ENCODE measurements at regions not wholly inside any gene's neighbourhood (a gene's known extent, or its start where the extent isn't known, plus 50 kb on each side); places are given as distances from the start of the nearest gene placed in this dataset.
A peak's percentile ranks its signal among the peaks of the same experiment; 100 is the strongest.

DNA sequence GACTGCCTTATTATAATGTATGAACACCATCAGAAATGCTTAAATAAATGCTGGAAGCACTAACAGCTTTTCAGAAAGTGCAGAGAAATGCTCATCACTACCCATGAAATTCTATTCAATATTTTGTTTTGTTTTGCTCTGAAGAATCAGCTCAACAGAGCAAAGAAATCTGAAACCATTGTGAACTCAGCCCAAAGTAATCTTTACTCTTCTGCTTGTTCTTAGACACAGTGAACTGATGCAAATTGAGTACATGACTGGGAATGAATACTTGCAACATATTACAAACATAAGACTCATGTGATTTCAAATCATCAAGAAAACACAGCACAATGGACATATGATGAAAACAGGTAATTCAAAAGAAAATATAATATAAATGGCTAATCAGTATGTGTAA is 404.6 kb upstream of the OPRM1 start:
- ATAC-seq: no peak
- TF ChIP-seq TCF4 (CRISPR knock-in tag; IDR thresholded peaks at IDR 0.05; ENCODE audit: borderline replicate concordance) (no peak), ZNF70 (CRISPR knock-in tag; IDR thresholded peaks at IDR 0.05) (no peak), ZNF565 (CRISPR knock-in tag; conservative IDR thresholded peaks at IDR 0.05; ENCODE audit: low read depth) (no peak), TOX (CRISPR knock-in tag; IDR thresholded peaks at IDR 0.05; ENCODE audit: borderline replicate concordance) (no peak), ESRRG (CRISPR knock-in tag; IDR thresholded peaks at IDR 0.05) (no peak), GLIS3 (CRISPR knock-in tag; IDR thresholded peaks at IDR 0.05) (no peak), ZFP30 (CRISPR knock-in tag; IDR thresholded peaks at IDR 0.05) (no peak), ZFP3 (CRISPR knock-in tag; IDR thresholded peaks at IDR 0.05) (no peak)

DNA sequence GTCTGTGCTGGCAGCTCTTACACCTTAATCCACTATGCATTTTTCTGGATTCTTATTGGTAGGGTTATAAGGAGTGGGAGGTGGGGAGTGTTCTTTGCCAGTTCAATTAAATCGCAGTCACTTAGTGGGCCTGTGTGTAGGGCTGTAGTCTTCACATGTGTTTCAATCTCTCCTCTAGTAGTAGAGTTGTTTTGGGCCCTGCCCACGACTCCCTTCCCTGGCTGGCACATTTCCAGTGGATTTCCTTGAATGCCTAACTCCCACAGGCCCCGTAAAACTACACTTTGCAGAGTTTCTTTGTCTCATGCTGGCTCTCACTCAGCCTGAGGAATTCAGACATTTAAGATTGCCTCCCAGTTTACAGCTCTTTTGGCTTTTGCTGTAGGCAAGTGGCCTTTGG is 414.0 kb upstream of the OPRM1 start:
- TF ChIP-seq ZNF70 (CRISPR knock-in tag; IDR thresholded peaks at IDR 0.05) (no peak), ISL1 (CRISPR knock-in tag; IDR thresholded peaks at IDR 0.05) (no peak), ZC3H10 (CRISPR knock-in tag; IDR thresholded peaks at IDR 0.05) (no peak), RARB (CRISPR knock-in tag; IDR thresholded peaks at IDR 0.05) (no peak), PPARA (CRISPR knock-in tag; IDR thresholded peaks at IDR 0.05; ENCODE audit: borderline replicate concordance) (no peak), TOX (CRISPR knock-in tag; IDR thresholded peaks at IDR 0.05; ENCODE audit: borderline replicate concordance) (no peak), SNAI2 (CRISPR knock-in tag; IDR thresholded peaks at IDR 0.05) (no peak), CSDC2 (CRISPR knock-in tag; IDR thresholded peaks at IDR 0.05) (no peak), GLIS3 (CRISPR knock-in tag; IDR thresholded peaks at IDR 0.05) (no peak), BACH2 (CRISPR knock-in tag; IDR thresholded peaks at IDR 0.05; ENCODE audit: borderline replicate concordance) (no peak), TCF4 (CRISPR knock-in tag; IDR thresholded peaks at IDR 0.05; ENCODE audit: borderline replicate concordance) (no peak), ZFP3 (CRISPR knock-in tag; IDR thresholded peaks at IDR 0.05) (no peak), ZFP30 (CRISPR knock-in tag; IDR thresholded peaks at IDR 0.05) (no peak), ARNTL (CRISPR knock-in tag; IDR thresholded peaks at IDR 0.05; ENCODE audit: borderline replicate concordance, low read depth) (no peak)
- TF ChIP-seq, protein P1, sequence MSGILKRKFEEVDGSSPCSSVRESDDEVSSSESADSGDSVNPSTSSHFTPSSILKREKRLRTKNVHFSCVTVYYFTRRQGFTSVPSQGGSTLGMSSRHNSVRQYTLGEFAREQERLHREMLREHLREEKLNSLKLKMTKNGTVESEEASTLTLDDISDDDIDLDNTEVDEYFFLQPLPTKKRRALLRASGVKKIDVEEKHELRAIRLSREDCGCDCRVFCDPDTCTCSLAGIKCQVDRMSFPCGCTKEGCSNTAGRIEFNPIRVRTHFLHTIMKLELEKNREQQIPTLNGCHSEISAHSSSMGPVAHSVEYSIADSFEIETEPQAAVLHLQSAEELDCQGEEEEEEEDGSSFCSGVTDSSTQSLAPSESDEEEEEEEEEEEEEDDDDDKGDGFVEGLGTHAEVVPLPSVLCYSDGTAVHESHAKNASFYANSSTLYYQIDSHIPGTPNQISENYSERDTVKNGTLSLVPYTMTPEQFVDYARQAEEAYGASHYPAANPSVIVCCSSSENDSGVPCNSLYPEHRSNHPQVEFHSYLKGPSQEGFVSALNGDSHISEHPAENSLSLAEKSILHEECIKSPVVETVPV (CRISPR knock-in tag; IDR thresholded peaks at IDR 0.05): no peak
- TF ChIP-seq, protein P2, sequence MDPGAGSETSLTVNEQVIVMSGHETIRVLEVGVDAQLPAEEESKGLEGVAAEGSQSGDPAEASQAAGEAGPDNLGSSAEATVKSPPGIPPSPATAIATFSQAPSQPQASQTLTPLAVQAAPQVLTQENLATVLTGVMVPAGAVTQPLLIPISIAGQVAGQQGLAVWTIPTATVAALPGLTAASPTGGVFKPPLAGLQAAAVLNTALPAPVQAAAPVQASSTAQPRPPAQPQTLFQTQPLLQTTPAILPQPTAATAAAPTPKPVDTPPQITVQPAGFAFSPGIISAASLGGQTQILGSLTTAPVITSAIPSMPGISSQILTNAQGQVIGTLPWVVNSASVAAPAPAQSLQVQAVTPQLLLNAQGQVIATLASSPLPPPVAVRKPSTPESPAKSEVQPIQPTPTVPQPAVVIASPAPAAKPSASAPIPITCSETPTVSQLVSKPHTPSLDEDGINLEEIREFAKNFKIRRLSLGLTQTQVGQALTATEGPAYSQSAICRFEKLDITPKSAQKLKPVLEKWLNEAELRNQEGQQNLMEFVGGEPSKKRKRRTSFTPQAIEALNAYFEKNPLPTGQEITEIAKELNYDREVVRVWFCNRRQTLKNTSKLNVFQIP (CRISPR knock-in tag; IDR thresholded peaks at IDR 0.05; ENCODE audit: borderline replicate concordance, low read depth): no peak
- TF ChIP-seq, protein P3, sequence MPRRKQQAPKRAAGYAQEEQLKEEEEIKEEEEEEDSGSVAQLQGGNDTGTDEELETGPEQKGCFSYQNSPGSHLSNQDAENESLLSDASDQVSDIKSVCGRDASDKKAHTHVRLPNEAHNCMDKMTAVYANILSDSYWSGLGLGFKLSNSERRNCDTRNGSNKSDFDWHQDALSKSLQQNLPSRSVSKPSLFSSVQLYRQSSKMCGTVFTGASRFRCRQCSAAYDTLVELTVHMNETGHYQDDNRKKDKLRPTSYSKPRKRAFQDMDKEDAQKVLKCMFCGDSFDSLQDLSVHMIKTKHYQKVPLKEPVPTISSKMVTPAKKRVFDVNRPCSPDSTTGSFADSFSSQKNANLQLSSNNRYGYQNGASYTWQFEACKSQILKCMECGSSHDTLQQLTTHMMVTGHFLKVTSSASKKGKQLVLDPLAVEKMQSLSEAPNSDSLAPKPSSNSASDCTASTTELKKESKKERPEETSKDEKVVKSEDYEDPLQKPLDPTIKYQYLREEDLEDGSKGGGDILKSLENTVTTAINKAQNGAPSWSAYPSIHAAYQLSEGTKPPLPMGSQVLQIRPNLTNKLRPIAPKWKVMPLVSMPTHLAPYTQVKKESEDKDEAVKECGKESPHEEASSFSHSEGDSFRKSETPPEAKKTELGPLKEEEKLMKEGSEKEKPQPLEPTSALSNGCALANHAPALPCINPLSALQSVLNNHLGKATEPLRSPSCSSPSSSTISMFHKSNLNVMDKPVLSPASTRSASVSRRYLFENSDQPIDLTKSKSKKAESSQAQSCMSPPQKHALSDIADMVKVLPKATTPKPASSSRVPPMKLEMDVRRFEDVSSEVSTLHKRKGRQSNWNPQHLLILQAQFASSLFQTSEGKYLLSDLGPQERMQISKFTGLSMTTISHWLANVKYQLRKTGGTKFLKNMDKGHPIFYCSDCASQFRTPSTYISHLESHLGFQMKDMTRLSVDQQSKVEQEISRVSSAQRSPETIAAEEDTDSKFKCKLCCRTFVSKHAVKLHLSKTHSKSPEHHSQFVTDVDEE (CRISPR knock-in tag; IDR thresholded peaks at IDR 0.05): no peak
- TF ChIP-seq, protein P4, sequence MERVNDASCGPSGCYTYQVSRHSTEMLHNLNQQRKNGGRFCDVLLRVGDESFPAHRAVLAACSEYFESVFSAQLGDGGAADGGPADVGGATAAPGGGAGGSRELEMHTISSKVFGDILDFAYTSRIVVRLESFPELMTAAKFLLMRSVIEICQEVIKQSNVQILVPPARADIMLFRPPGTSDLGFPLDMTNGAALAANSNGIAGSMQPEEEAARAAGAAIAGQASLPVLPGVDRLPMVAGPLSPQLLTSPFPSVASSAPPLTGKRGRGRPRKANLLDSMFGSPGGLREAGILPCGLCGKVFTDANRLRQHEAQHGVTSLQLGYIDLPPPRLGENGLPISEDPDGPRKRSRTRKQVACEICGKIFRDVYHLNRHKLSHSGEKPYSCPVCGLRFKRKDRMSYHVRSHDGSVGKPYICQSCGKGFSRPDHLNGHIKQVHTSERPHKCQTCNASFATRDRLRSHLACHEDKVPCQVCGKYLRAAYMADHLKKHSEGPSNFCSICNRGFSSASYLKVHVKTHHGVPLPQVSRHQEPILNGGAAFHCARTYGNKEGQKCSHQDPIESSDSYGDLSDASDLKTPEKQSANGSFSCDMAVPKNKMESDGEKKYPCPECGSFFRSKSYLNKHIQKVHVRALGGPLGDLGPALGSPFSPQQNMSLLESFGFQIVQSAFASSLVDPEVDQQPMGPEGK (CRISPR knock-in tag; IDR thresholded peaks at IDR 0.05; ENCODE audit: borderline replicate concordance): no peak

DNA sequence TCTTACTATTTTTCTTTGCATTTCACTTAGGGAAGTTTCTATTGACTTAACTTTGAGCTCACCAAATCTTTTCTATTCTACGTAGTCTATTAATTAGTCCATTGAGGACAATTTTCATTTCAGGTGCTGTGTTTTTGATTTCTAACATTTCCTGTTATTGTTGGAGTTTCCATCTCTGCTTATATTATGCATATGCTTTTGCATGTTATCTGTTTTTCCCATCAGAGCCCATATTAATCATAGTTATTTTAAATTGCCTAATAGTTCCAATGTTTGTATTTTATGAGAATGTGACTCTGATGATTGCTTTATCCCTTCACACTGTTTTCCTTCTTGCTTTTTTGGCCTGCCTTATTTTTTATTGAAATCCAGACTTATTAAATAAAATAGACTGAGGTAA is 414.5 kb upstream of the OPRM1 start:
- no peak for ATAC-seq
- TF ChIP-seq, protein P3 (CRISPR knock-in tag; IDR thresholded peaks at IDR 0.05): no peak
- TF ChIP-seq, protein P2 (CRISPR knock-in tag; IDR thresholded peaks at IDR 0.05; ENCODE audit: borderline replicate concordance, low read depth): no peak
- no peak for TF ChIP-seq ZFP30 (CRISPR knock-in tag; IDR thresholded peaks at IDR 0.05)
- TF ChIP-seq ZNF70 (CRISPR knock-in tag; IDR thresholded peaks at IDR 0.05): no peak
- TF ChIP-seq ISL1 (CRISPR knock-in tag; IDR thresholded peaks at IDR 0.05): no peak
- TF ChIP-seq ARNTL (CRISPR knock-in tag; IDR thresholded peaks at IDR 0.05; ENCODE audit: borderline replicate concordance, low read depth): no peak
- no peak for TF ChIP-seq TCF4 (CRISPR knock-in tag; IDR thresholded peaks at IDR 0.05; ENCODE audit: borderline replicate concordance)
- no peak for TF ChIP-seq GLIS3 (CRISPR knock-in tag; IDR thresholded peaks at IDR 0.05)
- TF ChIP-seq, protein P1 (CRISPR knock-in tag; IDR thresholded peaks at IDR 0.05): no peak
- no peak for TF ChIP-seq SNAI2 (CRISPR knock-in tag; IDR thresholded peaks at IDR 0.05)
- TF ChIP-seq RARB (CRISPR knock-in tag; IDR thresholded peaks at IDR 0.05): no peak
- no peak for TF ChIP-seq ZNF8 (CRISPR knock-in tag; IDR thresholded peaks at IDR 0.05)
- TF ChIP-seq BACH2 (CRISPR knock-in tag; IDR thresholded peaks at IDR 0.05; ENCODE audit: borderline replicate concordance): no peak
- TF ChIP-seq PPARA (CRISPR knock-in tag; IDR thresholded peaks at IDR 0.05; ENCODE audit: borderline replicate concordance): no peak

More for the DNA sequence above, 414.0 kb upstream of the OPRM1 start:
- peak; percentile 41; the same call in 1 of the 3 replicates for ATAC-seq
